ENCODE measurements at regions not wholly inside any gene's neighbourhood (a gene's known extent, or its start where the extent isn't known, plus 50 kb on each side); places are given as distances from the start of the nearest gene placed in this dataset.

DNA sequence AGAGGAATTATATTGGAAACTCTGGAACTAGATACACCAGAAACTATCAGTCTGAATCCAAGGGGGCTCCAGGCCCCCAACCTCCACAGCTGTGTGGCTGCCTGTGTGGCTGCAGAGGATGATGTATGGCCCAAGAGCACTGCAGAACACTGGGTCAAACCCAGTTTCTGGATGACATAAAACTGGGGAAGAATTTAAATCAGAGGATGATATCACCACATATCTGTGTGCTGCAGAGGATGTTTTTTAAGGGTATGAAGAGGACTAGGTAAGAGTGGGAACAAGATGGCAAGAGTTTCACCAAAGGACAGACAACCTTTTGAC lies 226.4 kb downstream of the SUCLA2 start:
- no peak overlapping the region for H3K27ac Mint-ChIP-seq

More for the DNA sequence above, 226.4 kb downstream of the SUCLA2 start:
- no peak overlapping the region for H2BK5ac ChIP-seq (ENCODE audit: insufficient read length, low read length)
- no peak overlapping the region for H2AFZ ChIP-seq (ENCODE audit: low read length)
- H3K9me3 ChIP-seq (ENCODE audit: control insufficient read depth, low read depth, low read length) = no peaks in the 10 kb centered on the region
- no peaks in the 10 kb centered on the region for H3K27me3 ChIP-seq (ENCODE audit: insufficient read depth, low read length)
- no peak overlapping the region for H3K56ac ChIP-seq (ENCODE audit: insufficient read length, low read depth, low read length)
- H3T11ph ChIP-seq (ENCODE audit: low read length) = no peak overlapping the region
- Mint-ChIP-seq H3K4me1 (peaks cover 9 to 12% of the 10 kb centered on the region in 2 experiments), H3K4me3 (no peak overlapping the region), H3K36me3 (ENCODE audit: insufficient read depth in 1 of 3, low read depth in 3 of 3) (peaks cover 0 to 15% (median 9%) of the 10 kb centered on the region in 3 experiments; a peak in 5 of 7 replicates), H3K9me3 (peaks cover 14 to 23% of the 10 kb centered on the region in 2 experiments), H3K27me3 (ENCODE audit: low read depth) (no peaks in the 10 kb centered on the region; the same call in 1 of the 2 replicates)
- no peak overlapping the region for H3K4me2 ChIP-seq (ENCODE audit: insufficient read depth, insufficient read length, low read length)
- no peak overlapping the region for H2BK12ac ChIP-seq (ENCODE audit: insufficient read length, low read depth, low read length)
- H3K23me2 ChIP-seq (ENCODE audit: insufficient read length, low read depth, low read length, poor library complexity, severe bottlenecking) = no peaks in the 10 kb centered on the region
- H4K91ac ChIP-seq (ENCODE audit: insufficient read length, low read depth, low read length) = no peak overlapping the region
- TF ChIP-seq CTCF (conservative IDR thresholded peaks at IDR 0.05) = no peak
- H2BK20ac ChIP-seq (ENCODE audit: low read depth, low read length, poor library complexity, severe bottlenecking) = no peak overlapping the region
- DNase-seq = no peak
- peaks cover 2% of the 10 kb centered on the region; the same call in 1 of the 2 replicates for H3K4me1 ChIP-seq (ENCODE audit: insufficient read depth, low read length)
- no peak overlapping the region for H3K4ac ChIP-seq (ENCODE audit: low read depth, low read length)
- H3K9ac ChIP-seq (ENCODE audit: extremely low read depth, insufficient read length, low read length) = no peak overlapping the region
- H3K18ac ChIP-seq (ENCODE audit: insufficient read length, low read depth, low read length) = no peak overlapping the region
- H2BK15ac ChIP-seq (ENCODE audit: low read depth, low read length) = no peak overlapping the region
- no peak overlapping the region for H4K8ac ChIP-seq (replicated peaks; ENCODE audit: insufficient read length, low read depth, low read length)
- no peak overlapping the region for H3K23ac ChIP-seq (ENCODE audit: insufficient read length, low read depth, low read length)
- no peak overlapping the region for H3K14ac ChIP-seq (ENCODE audit: insufficient read depth, low read length)
- no peaks in the 10 kb centered on the region for H4K20me1 ChIP-seq (ENCODE audit: control insufficient read depth, insufficient read depth, insufficient read length)
- no peaks in the 10 kb centered on the region for H3K79me2 ChIP-seq (ENCODE audit: insufficient read depth, low read length)
- H3K27ac ChIP-seq (ENCODE audit: insufficient read length, low read depth, low read length) = no peak overlapping the region
- no peak overlapping the region for H2AK5ac ChIP-seq (ENCODE audit: insufficient read length, low read length)
- H4K5ac ChIP-seq (ENCODE audit: insufficient read length, low read depth, low read length) = no peak overlapping the region
- H2BK120ac ChIP-seq (ENCODE audit: low read depth, low read length, poor library complexity, severe bottlenecking) = no peak overlapping the region
- no peaks in the 10 kb centered on the region for H3K79me1 ChIP-seq (ENCODE audit: insufficient read depth, low read depth, low read length, poor library complexity, severe bottlenecking)

Data from H9 (cell line).